ENCODE measurements at regions not wholly inside any gene's neighbourhood (a gene's known extent, or its start where the extent isn't known, plus 50 kb on each side); places are given as distances from the start of the nearest gene placed in this dataset.

- DNase-seq (ENCODE audit: low read depth), result no peak
These were observed 104.5 kb downstream of the NGF start for GRCh38 chr1:115233598-115233997.

GRCh38 chr1:115230281-115230680 lies 107.8 kb downstream of the NGF start:
- no peak for DNase-seq (ENCODE audit: low read depth)

GRCh38 chr1:115229016-115229415 lies 109.0 kb downstream of the NGF start:
- DNase-seq (ENCODE audit: low read depth), result no peak

- DNase-seq (ENCODE audit: low read depth), result no peak
These were observed 109.9 kb downstream of the NGF start for GRCh38 chr1:115228191-115228590.

GRCh38 chr1:115227346-115228082 lies 110.5 kb downstream of the NGF start:
- peak; percentile 6 for DNase-seq (ENCODE audit: low read depth)

- DNase-seq (ENCODE audit: low read depth), result no peak
These were observed 111.9 kb downstream of the NGF start for GRCh38 chr1:115225993-115226685.

- no peak for DNase-seq (ENCODE audit: low read depth)
These were observed 113.4 kb downstream of the NGF start for GRCh38 chr1:115224636-115225035.

GRCh38 chr1:115222616-115223402 lies 115.2 kb downstream of the NGF start:
- no peak for DNase-seq (ENCODE audit: low read depth)

- no peak for DNase-seq (ENCODE audit: low read depth)
These were observed 117.4 kb downstream of the NGF start for GRCh38 chr1:115220340-115221270.

- DNase-seq (ENCODE audit: low read depth), result no peak
These were observed 118.1 kb downstream of the NGF start for GRCh38 chr1:115219927-115220326.

- no peak for DNase-seq (ENCODE audit: low read depth)
These were observed 119.3 kb downstream of the NGF start for GRCh38 chr1:115218699-115219098.

- no peak for DNase-seq (ENCODE audit: low read depth)
These were observed 120.0 kb downstream of the NGF start for GRCh38 chr1:115218034-115218405.

- DNase-seq (ENCODE audit: low read depth), result no peak
These were observed 120.7 kb downstream of the NGF start for GRCh38 chr1:115217150-115218033.

- DNase-seq (ENCODE audit: low read depth), result no peak
These were observed 122.1 kb downstream of the NGF start for GRCh38 chr1:115215703-115216521.

- DNase-seq (ENCODE audit: low read depth), result no peak
These were observed 122.9 kb downstream of the NGF start for GRCh38 chr1:115215110-115215509.

- DNase-seq (ENCODE audit: low read depth), result no peak
These were observed 124.0 kb downstream of the NGF start for GRCh38 chr1:115214098-115214497.

- DNase-seq (ENCODE audit: low read depth), result no peak
These were observed 123.8 kb upstream of the TSPAN2 start for GRCh38 chr1:115213130-115213529.

- no peak for DNase-seq (ENCODE audit: low read depth)
These were observed 121.9 kb upstream of the TSPAN2 start for GRCh38 chr1:115211071-115211745.

- DNase-seq (ENCODE audit: low read depth), result no peak
These were observed 121.0 kb upstream of the TSPAN2 start for GRCh38 chr1:115210302-115210711.

Data from myocyte (in vitro differentiated cells).